HG03280 (cell line): ENCODE measurements at regions not wholly inside any gene's neighbourhood (a gene's known extent, or its start where the extent isn't known, plus 50 kb on each side); places are given as distances from the start of the nearest gene placed in this dataset.

Source experiments
- ATAC-seq: cut with Tn5 transposase; IDR thresholded peaks from one replicate; pipeline ENCODE4 v1.9.1; 2021; ENCODE audit warnings: mild to moderate bottlenecking, moderate library complexity; ENCODE audit not compliant: unreplicated experiment

DNA sequence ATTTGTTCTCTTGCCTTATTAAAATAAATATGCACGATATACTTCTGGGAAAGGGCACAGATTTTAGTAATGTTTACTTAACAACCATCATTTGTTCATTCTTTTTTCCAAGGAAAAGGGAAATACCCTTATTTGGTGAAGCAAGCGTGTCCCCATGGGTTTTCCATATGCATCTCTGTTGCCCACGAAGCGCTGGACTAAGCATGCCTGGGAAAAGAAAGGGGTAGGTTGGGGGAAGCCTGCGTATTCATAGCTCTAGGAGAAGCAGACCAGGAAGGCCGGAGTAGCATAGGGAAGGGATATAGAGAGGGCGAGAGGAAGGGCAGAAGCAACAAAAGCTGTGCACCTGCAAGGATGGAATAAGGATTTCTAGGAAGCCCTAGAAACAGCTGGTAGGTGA, 61.8 kb upstream of the ACO1 start:
- ATAC-seq: no peak

DNA sequence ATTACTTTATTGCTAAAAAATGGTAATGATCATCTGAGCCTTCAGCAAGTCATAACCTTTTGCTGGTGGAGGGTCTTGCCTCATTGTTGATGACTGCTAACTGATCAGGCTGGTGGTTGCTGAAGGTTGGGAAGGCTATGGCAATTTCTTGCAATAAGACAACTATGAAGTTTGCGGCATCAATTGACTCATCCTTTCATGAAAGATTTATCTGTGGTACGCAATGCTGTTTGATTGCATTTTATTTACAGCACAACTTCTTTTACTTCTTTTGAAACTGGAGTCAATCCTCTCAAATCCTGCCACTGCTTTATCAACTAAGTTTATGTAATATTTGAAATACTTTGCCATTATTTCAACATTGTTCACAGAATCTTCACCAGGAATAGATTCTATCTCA, 58.3 kb upstream of the ACO1 start:
- no peak for ATAC-seq

DNA sequence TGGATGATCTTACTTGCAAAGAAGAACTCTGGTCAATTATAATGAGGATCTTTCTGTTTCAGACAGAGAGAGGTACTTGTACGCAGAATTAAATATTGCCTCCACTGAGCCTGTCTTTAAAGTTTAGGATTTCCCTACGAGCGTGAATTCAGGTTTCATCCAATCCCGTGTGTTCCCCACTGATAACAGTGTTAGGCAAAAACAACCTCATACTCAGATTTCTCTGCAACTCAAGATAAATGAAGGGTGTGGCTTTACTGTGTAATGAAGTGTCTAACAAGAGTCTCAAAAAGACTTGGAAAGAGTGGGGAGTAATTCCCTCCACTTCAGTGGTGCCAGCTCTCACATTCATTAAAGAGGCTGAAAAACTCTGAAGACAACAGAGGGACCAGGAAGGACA, 53.2 kb upstream of the ACO1 start:
- ATAC-seq: no peak

DNA sequence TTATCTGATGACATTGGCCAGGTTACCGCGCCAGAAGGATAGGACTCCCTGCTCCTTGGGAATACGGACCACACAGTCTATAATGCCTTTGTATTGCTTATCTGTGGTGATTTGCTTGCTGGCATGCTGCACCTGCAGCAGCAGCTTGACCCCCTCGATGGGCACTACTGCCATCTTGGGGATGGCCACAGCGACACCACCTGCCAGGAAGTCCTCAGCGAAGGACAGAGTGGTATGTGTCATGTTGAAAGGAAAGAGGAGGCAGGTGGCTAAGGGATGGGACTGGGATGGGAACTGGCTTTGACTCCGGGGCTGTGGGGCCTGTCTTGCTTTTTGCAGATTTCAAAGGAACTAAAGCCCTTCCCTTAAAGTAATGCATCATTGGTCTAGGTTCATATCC, 50.3 kb upstream of the ACO1 start:
- ATAC-seq: no peak
